HL-60 (cell line): ENCODE measurements at regions not wholly inside any gene's neighbourhood (a gene's known extent, or its start where the extent isn't known, plus 50 kb on each side); places are given as distances from the start of the nearest gene placed in this dataset.

Source experiments
- DNase-seq, 2 experiments: peaks; one replicate each; pipeline ENCODE4 v3.0.0-alpha.2; 2010 to 2020; ENCODE audit warnings: low read depth in 1 of 2, low spot score in 1 of 2
- H3K27ac ChIP-seq: fragments of 250-450 bp; sonication (Bioruptor Pico); replicated peaks from 2 replicates; pipeline ENCODE4 v1.5.1; 2020; ENCODE audit warnings: mild to moderate bottlenecking, moderate library complexity
- H3K27me3 ChIP-seq: fragments of 250-450 bp; sonication (Bioruptor Pico); 2 replicates; pipeline ENCODE4 v1.5.1; 2021; ENCODE audit warnings: mild to moderate bottlenecking, moderate library complexity; ENCODE audit not compliant: insufficient read depth, poor library complexity, severe bottlenecking
- H3K4me3 ChIP-seq: replicated peaks from 2 replicates; pipeline ENCODE4 v1.5.1; 2011; ENCODE audit warnings: mild to moderate bottlenecking, control low read depth, low read length; ENCODE audit not compliant: insufficient read depth
- CTCF ChIP-seq: IDR thresholded peaks from one replicate; pipeline ENCODE4 v1.5.1; 2011; ENCODE audit warnings: low read length, control low read depth, inconsistent platforms; ENCODE audit not compliant: insufficient read depth
- GABPA ChIP-seq: IDR thresholded peaks from 2 replicates; pipeline ENCODE4 v1.6.1; 2012; ENCODE audit warnings: low read depth
- POLR2AphosphoS5 ChIP-seq: IDR thresholded peaks from 2 replicates; pipeline ENCODE4 v1.6.1; 2012; ENCODE audit warnings: low read depth
- REST ChIP-seq: IDR thresholded peaks from 2 replicates; pipeline ENCODE4 v1.6.1; 2012; ENCODE audit warnings: low read depth; ENCODE audit not compliant: insufficient replicate concordance
- SPI1 ChIP-seq: IDR thresholded peaks from 2 replicates; pipeline ENCODE4 v1.6.1; 2012; ENCODE audit warnings: low read depth, mild to moderate bottlenecking, borderline replicate concordance

- TF ChIP-seq REST (no peak), GABPA (no peak), CTCF (no peak)
- H3K27me3 ChIP-seq, result peaks cover 9% of the 10 kb centered on the region
- H3K4me3 ChIP-seq, result no peak overlapping the region
- DNase-seq, result no peak
- no peak overlapping the region for H3K27ac ChIP-seq
These were observed 100.1 kb downstream of the CRLF2 start for GRCh38 chrX:1112321-1112720.

GRCh38 chrX:1111601-1112300 is 100.7 kb downstream of the CRLF2 start:
- H3K4me3 ChIP-seq, result no peak overlapping the region
- peaks cover 11% of the 10 kb centered on the region for H3K27me3 ChIP-seq
- no peak overlapping the region for H3K27ac ChIP-seq
- no peak for DNase-seq
- no peak for TF ChIP-seq SPI1
- TF ChIP-seq CTCF, result no peak
- TF ChIP-seq GABPA, result no peak
- no peak for TF ChIP-seq POLR2AphosphoS5
- no peak for TF ChIP-seq REST

DNA sequence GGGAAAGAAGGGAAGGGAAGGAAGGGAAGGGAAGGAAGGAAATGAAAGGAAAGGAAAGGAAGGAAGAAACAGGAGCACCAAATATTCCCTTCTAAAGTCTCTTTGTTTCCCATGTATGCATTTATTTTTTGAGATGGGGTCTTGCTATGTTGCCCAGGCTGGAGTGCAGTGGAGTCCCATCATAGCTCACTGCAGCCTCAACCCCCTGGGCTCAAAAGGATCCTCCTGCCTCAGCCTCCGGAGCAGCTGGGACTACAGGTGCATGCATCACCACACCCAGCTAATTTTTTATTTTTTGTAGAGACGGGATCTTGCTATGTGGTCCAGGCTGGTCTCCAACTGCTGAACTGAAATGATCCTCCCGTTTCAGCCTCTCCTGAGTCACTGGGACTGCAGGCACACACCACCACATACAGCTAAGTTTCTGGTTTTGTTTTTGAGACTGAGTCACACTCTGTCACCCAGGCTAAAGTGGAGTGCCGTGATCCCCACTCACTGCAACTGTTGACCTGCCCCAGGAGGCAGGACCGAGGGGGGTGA is 102.8 kb downstream of the CRLF2 start:
- Histone ChIP-seq H3K27ac (no peak overlapping the region), H3K4me3 (no peak overlapping the region), H3K27me3 (peaks cover 11% of the 10 kb centered on the region)
- no peak for TF ChIP-seq GABPA
- no peak for TF ChIP-seq CTCF
- no peak for TF ChIP-seq SPI1
- TF ChIP-seq POLR2AphosphoS5, result no peak
- TF ChIP-seq REST, result no peak
- no peak for DNase-seq
